Activated naive CD4-positive, alpha-beta T cell treated with anti-CD3 and anti-CD28 coated beads, Interleukin-2, amount 10 ng/mL, durations not matched to agents 7 days and 5 days (primary cell): ENCODE measurements at regions not wholly inside any gene's neighbourhood (a gene's known extent, or its start where the extent isn't known, plus 50 kb on each side); places are given as distances from the start of the nearest gene placed in this dataset.

Experiments used
- CTCF ChIA-PET: fragments of 350-600 bp; sonication (Branson Sonifier 250); formaldehyde crosslinking; loops from one replicate; lab custom pipeline; 2021; ENCODE audit warnings: antibody characterized with exemption; lab: Charles Lee
- DNase-seq: peaks from one replicate; pipeline ENCODE4 v3.0.0-alpha.2; 2020
- H3K27ac Mint-ChIP-seq: one replicate; pipeline ENCODE4 v1.8.0; 2021; ENCODE audit warnings: mild to moderate bottlenecking, moderate library complexity, mixed read lengths
- H3K27me3 Mint-ChIP-seq: one replicate; pipeline ENCODE4 v1.8.0; 2021; ENCODE audit warnings: mild to moderate bottlenecking, mixed read lengths
- H3K36me3 Mint-ChIP-seq: one replicate; pipeline ENCODE4 v1.8.0; 2021; ENCODE audit warnings: mixed read lengths
- H3K4me1 Mint-ChIP-seq: one replicate; pipeline ENCODE4 v1.8.0; 2021; ENCODE audit warnings: mixed read lengths
- H3K4me3 Mint-ChIP-seq: one replicate; pipeline ENCODE4 v1.8.0; 2021; ENCODE audit warnings: mild to moderate bottlenecking, moderate library complexity, mixed read lengths
- H3K9me3 Mint-ChIP-seq: one replicate; pipeline ENCODE4 v1.8.0; 2021; ENCODE audit warnings: mixed read lengths

DNA sequence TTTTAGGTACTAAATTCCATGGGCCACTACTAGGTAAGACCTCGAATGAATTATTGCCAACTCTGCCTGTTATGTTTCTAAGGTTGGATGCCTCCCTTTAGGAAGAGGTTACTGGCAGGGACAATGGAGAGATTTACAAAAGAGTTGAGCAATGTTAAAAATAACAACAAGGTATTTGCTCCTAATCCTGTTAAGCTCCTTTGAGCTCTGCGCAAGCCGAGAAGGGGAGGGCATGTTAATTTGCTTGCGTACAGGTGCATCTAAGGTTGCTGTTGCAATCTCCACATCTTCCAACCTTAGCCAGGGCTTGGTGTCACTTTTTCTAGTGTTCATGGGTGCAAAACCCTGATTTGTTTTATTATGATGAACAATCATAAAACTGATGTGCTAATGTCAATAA, 161.5 kb upstream of the TPM1 start:
- Mint-ChIP-seq H3K4me3 (no peak overlapping the region), H3K27ac (no peak overlapping the region), H3K9me3 (no peaks in the 10 kb centered on the region), H3K27me3 (peaks cover 18% of the 10 kb centered on the region), H3K36me3 (no peaks in the 10 kb centered on the region), H3K4me1 (no peaks in the 10 kb centered on the region)
- DNase-seq = no peak
- CTCF ChIA-PET = interaction anchor here (0.7 kb wide), 1 partner anchor 1809 kb away, joined by 3 read pairs; no protein-coding TSS in a partner anchor

DNA sequence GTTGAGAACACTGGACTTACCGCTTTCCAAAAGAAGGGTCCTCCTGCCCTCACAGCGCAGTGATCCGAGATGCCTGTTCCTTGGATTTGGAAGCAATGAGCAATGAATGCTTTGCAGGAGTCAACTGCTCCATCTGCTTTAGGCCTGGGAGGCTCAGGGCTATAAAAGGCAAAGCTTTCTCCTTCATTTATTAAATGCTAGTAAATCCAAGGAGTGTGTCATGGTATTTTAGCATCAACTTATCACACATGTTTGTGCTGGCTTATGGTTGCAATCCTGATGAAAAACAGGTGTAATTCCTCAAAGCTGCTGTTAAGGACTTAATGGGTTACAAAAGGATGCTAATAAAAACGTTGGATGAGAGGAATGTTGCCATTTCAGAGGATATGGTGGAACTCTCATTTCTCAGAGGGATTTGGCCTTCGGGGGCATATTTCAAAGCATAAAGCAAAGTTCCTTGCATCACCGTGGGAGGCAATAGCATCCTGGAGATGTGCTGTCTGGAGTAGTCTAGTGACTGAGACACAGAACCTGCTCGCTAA, 158.5 kb upstream of the TPM1 start:
- no peaks in the 10 kb centered on the region for H3K4me1 Mint-ChIP-seq
- CTCF ChIA-PET = no interaction called here
- H3K4me3 Mint-ChIP-seq = no peak overlapping the region
- no peaks in the 10 kb centered on the region for H3K36me3 Mint-ChIP-seq
- no peak overlapping the region for H3K27ac Mint-ChIP-seq
- H3K9me3 Mint-ChIP-seq = no peaks in the 10 kb centered on the region
- DNase-seq = no peak
- H3K27me3 Mint-ChIP-seq = peaks cover 22% of the 10 kb centered on the region

DNA sequence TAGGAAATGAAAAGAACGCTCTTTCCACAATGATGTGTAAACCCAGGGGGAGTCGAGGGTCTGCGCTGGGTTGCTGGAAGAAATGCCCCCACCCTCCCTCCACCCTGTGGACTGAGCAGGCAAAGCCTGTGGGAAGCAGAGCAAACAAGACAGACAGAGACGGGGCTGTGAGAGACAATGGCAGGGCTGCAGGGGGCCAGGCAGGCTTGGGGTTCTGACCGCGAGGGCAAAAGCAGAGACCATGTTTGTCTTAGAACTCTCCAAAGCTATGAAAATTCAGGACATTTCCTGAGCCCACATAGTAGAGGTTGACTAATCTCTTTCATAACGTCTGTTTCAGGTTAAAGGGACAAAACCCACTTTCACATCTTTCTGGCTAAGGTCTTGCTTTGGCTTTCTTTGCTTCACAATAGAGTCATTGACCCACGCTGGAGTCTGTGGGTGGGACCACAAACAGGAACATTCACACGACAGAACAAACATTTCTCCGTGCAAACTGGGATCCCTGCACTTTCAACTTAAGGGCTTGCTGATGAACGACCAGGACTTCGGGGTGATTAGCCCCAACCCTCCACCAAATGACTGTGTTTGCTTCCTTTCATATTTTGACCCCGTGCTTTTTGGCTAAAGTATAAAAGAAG, 156.0 kb upstream of the TPM1 start:
- CTCF ChIA-PET = no interaction called here
- Mint-ChIP-seq H3K27ac (no peak overlapping the region), H3K4me3 (no peak overlapping the region), H3K27me3 (peaks cover 19% of the 10 kb centered on the region), H3K36me3 (no peaks in the 10 kb centered on the region), H3K4me1 (no peaks in the 10 kb centered on the region), H3K9me3 (no peaks in the 10 kb centered on the region)
- no peak for DNase-seq

DNA sequence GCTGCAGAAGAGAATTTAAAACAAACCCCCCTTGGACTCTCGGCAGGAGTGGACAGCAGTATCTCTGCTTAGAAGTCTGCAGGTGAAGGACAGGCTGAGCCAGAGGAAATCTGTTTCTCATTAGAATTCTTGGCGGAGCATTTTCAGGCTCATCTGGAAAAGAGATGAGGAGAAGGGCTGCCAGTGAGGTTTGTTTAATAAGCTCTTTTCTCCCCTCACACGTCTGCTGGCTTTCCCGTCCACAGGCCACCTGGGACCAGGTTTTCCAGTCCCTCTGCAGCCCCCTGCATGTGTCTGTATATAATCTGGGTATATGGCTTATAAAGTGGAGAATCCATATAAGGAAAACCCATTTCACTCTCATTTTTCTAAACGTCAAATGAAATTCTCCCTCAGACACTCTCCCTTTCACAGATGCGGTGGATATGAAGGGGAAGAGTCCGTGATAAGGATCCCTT, 155.4 kb upstream of the TPM1 start:
- Mint-ChIP-seq H3K9me3 (no peaks in the 10 kb centered on the region), H3K27me3 (peaks cover 19% of the 10 kb centered on the region), H3K4me1 (no peaks in the 10 kb centered on the region), H3K4me3 (no peak overlapping the region), H3K27ac (no peak overlapping the region), H3K36me3 (no peaks in the 10 kb centered on the region)
- CTCF ChIA-PET = no interaction called here
- DNase-seq = no peak

DNA sequence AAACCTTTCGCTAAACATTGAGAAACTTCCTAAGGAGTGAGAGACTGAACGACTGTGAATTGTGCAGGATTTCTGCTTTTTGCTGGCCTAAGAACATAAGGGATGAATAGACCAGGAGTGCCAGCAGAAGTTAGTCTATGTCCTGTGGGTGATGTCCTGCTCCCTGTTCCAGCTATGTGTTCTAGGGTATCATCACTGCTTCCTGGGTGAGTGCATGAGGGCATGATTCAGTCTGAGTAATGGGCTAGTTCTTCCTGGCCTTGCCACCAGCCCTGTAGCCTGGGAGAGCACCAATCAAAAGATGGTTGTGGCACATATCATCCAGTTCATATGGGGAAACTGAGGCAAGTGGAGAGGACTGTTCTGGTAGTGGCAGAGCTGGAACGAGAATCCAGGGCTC, 153.9 kb upstream of the TPM1 start:
- no peak for DNase-seq
- Mint-ChIP-seq H3K27ac (no peak overlapping the region), H3K4me3 (no peak overlapping the region), H3K9me3 (no peaks in the 10 kb centered on the region), H3K36me3 (no peaks in the 10 kb centered on the region), H3K27me3 (peaks cover 18% of the 10 kb centered on the region), H3K4me1 (no peaks in the 10 kb centered on the region)
- CTCF ChIA-PET = no interaction called here

DNA sequence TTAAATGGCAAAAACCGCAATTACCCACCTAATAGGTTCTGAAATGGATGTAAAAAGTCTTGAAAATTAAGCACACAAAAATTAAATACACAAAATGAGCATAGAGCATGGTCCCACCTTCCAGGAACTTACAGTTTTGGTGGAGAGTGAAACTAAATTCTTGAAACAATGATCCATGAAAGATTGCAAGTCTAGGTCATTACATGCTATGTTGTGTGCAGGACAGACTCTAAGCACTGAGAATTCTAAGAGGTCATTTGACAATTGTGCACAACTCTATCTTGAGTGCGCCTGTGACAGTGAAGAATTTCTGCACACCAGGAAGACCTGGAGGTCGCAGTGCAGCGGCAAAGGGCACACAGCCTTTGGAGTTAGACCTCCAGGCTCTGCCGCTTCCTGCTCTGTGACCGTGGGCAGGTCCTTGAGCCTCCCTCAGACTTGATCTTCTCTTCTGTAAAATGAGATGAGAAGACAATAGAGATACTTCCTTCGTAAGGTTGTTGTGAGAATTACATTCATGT, 153.3 kb upstream of the TPM1 start:
- Mint-ChIP-seq H3K27me3 (peaks cover 13% of the 10 kb centered on the region), H3K4me1 (no peaks in the 10 kb centered on the region), H3K4me3 (no peak overlapping the region), H3K27ac (no peak overlapping the region), H3K36me3 (no peaks in the 10 kb centered on the region), H3K9me3 (no peaks in the 10 kb centered on the region)
- DNase-seq = no peak
- CTCF ChIA-PET = no interaction called here

DNA sequence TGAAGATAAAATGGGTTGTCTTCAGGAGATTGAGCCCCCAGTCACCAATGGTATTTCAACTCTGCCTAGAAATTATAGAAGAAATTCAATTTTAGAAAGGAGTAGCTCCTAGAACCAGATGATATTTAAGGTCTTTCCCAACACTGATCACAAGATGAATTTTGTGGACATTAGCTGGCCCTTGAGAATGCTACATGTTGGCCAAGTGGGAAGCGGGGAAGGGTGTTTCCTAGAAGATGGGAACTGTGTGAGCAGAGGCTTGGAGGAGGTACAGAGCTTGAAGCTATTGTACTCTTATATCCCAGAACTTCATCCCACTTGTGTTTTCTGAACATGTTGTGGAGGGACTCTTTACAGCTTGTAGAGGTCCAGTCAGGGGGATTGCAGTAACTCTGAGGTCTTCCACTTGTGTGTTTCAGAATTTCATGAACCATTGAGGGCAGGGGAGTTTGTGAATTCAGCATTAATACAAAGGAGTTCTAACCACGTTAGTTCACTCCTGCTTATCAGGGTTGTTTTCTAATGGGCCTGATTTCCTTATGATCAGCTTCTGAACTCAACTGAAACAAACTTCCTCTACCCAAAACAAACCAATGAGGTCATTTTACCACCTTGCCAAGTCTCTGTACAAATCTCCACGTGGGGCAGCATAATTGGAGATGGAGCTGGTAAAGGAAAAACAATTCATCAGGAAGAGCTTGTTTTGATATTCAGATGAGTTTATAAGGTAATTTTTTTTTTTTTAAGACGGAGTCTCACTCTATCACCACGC, 152.6 kb upstream of the TPM1 start:
- Mint-ChIP-seq H3K4me1 (no peaks in the 10 kb centered on the region), H3K36me3 (no peaks in the 10 kb centered on the region), H3K27me3 (peaks cover 13% of the 10 kb centered on the region), H3K9me3 (no peaks in the 10 kb centered on the region), H3K27ac (no peak overlapping the region), H3K4me3 (no peak overlapping the region)
- CTCF ChIA-PET = no interaction called here
- no peak for DNase-seq

DNA sequence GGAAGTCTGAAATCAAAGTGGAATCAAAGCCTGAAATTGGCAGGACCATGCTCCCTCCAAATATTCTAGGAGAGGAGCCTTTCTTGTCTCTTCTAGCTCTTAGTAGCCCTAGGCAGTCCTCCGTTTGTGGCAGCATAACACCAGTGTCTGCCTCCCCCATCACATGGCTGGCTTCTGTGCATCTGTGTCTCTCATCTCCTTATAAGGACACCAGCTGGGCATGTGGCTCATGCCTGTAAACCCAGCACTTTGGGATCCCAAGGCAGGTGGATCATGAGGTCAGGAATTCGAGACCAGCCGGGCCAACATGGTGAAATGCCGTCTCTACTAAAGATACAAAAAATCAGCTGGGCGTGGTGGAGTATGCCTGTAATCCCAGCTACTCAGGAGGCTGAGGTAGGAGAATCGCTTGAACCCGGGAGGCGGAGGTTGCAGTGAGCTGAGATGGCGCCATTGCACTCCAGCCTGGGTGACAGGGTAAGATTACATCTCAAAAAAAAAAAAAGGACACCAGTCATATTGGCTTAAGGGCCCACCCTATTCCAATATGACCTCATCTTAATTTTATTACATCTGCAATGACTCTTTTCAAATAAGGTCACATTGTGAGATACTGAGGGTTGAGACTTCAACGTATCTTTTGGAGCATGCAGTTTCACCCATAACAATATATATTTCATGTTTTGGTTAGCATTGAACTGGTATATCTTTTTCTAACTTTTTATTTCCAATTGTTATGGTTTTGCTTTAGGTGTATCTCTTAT, 148.0 kb upstream of the TPM1 start:
- H3K4me1 Mint-ChIP-seq = no peaks in the 10 kb centered on the region
- H3K27ac Mint-ChIP-seq = no peak overlapping the region
- CTCF ChIA-PET = interaction anchor here (1.5 kb wide), 1 partner anchor 153 kb away, joined by 3 read pairs; no protein-coding TSS in a partner anchor
- peaks cover 6% of the 10 kb centered on the region for H3K27me3 Mint-ChIP-seq
- H3K9me3 Mint-ChIP-seq = no peaks in the 10 kb centered on the region
- no peak for DNase-seq
- H3K36me3 Mint-ChIP-seq = no peaks in the 10 kb centered on the region
- no peak overlapping the region for H3K4me3 Mint-ChIP-seq

DNA sequence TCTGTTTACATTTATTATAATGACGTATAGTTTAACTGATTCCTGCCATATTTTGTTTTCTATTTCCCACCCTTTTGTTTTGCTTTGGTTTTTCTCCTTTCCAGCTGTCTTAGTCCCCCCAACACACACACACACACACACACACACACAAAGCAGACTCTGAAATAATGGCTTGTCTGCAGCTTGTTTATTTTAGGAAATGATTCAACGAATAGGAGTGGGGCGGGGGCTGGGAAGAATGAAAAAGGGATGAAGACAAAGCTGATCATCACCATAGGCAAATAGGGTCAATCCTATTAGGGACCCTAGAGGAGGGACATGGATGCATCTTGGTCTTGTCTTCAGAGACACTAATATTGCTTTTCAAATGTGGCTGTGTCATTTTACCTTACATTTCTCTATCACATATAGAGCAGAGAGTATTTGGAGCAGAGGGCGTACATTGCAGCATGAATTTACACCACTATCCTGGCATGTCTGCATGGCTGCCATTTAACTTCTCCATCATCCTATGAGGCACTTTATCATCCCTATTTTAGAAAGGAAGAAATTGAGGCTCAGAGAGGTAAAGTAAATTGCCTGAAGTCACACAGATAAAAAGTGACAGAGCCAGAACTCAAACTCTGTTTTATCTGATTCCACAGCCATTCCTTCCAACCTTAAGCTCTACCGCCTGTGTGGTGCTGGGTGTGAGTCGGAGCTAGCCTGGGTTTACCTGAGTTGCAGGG, 147.2 kb upstream of the TPM1 start:
- Mint-ChIP-seq H3K9me3 (no peaks in the 10 kb centered on the region), H3K27me3 (peaks cover 6% of the 10 kb centered on the region), H3K27ac (no peak overlapping the region), H3K4me1 (no peaks in the 10 kb centered on the region), H3K36me3 (no peaks in the 10 kb centered on the region), H3K4me3 (no peak overlapping the region)
- CTCF ChIA-PET = interaction anchor here (1.5 kb wide), 1 partner anchor 152 kb away, joined by 3 read pairs; no protein-coding TSS in a partner anchor
- DNase-seq = no peak

DNA sequence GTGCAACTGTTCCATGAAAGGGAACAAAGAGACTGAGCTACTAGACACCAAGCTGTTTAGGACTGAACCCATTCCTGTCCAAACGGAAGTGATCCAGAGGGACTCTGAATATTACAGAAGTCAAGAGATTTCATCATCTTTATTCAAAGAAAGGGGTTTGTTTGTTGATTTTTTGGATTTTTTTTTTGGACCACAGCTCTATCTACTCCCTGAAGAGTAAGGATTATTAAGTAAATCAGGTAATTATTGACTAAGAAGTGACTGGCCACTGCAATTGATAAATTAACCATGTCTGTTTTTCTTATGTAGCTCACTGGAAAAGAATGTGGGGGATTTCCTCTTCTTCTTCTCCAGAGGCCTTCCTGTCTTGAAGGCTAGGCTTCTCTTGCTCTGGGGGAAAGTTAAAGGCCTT, 146.6 kb upstream of the TPM1 start:
- no peaks in the 10 kb centered on the region for H3K9me3 Mint-ChIP-seq
- H3K4me1 Mint-ChIP-seq = no peaks in the 10 kb centered on the region
- CTCF ChIA-PET = interaction anchor here (1.5 kb wide), 1 partner anchor 152 kb away, joined by 3 read pairs; no protein-coding TSS in a partner anchor
- no peaks in the 10 kb centered on the region for H3K36me3 Mint-ChIP-seq
- no peak overlapping the region for H3K27ac Mint-ChIP-seq
- no peak for DNase-seq
- H3K27me3 Mint-ChIP-seq = peaks cover 6% of the 10 kb centered on the region
- H3K4me3 Mint-ChIP-seq = no peak overlapping the region

DNA sequence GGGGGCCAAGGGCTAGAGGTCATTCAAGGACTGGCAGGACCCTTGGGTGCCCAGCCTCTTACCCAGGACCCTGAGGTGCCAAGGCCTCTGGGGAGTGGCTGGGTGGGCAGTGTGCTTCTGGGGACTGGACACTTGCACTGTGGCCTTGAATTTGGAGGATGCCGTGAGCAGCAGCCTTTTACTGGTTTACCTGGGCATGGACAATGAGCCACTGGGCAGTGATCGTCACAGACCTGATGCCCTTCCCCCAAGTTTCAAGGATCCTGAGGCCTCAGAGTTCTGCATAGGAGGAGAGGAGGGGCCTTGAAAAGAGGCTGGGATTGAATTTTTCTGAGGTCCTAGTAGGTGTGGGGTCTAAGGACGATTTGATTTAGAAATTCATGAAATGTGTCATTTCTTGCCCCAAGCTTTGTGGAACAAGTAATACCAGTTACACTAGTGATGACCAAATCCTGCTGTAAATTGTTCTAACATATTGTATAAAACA, 146.1 kb upstream of the TPM1 start:
- H3K27me3 Mint-ChIP-seq = peaks cover 3% of the 10 kb centered on the region
- H3K27ac Mint-ChIP-seq = no peak overlapping the region
- H3K9me3 Mint-ChIP-seq = no peaks in the 10 kb centered on the region
- no peak overlapping the region for H3K4me3 Mint-ChIP-seq
- CTCF ChIA-PET = no interaction called here
- no peaks in the 10 kb centered on the region for H3K36me3 Mint-ChIP-seq
- no peaks in the 10 kb centered on the region for H3K4me1 Mint-ChIP-seq
- no peak for DNase-seq

DNA sequence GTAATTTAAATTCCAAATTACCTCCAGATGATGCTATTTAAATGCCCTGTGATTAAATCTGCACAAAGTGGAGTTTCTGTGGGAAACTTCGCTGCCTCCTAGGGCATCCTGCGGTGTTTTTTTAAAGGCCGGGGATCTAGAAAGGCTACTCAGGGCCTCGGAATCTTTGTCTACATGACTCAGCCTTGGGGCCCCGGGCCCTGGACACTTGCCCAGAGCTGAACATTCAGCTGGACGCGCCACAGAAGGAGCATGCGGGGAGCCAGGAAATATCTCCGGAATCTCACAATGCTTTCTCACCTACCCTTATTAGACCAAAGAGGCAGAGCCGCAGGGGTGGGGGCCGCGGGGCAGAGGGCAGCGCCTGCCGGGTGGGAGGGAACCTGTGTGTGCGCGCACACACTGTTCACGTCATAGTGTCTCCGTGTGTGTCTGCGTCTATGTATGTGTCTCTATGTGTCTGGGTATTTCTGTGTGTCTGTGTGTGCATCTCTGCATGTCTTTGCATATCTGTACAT, 145.5 kb upstream of the TPM1 start:
- Mint-ChIP-seq H3K9me3 (no peaks in the 10 kb centered on the region), H3K27ac (no peak overlapping the region), H3K36me3 (no peaks in the 10 kb centered on the region), H3K27me3 (peaks cover 3% of the 10 kb centered on the region), H3K4me3 (no peak overlapping the region), H3K4me1 (no peaks in the 10 kb centered on the region)
- CTCF ChIA-PET = no interaction called here
- DNase-seq = no peak

DNA sequence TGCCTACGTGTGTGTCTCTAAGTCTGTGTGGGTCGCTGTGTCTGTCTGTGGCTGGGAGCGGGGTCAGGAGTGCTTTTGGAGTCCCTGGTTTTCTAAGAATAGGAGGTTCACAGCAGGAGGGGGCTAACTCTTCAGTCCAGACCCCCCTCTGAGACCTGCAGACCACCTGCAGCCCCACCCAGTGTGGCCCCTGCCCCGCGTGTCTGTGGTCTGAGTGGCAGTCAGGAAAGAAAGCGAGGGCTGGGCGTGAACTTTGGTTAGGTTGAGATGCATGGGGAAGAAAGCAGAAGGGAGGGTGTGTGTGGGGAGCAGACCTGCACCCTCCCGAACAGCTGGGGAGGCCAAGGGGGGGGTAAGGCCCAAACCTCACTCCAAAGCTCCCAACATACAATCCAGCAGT, 144.9 kb upstream of the TPM1 start:
- CTCF ChIA-PET = no interaction called here
- Mint-ChIP-seq H3K4me1 (no peaks in the 10 kb centered on the region), H3K4me3 (no peak overlapping the region), H3K36me3 (no peaks in the 10 kb centered on the region), H3K27me3 (peaks cover 3% of the 10 kb centered on the region), H3K27ac (no peak overlapping the region), H3K9me3 (no peaks in the 10 kb centered on the region)
- no peak for DNase-seq
